B cell (primary cell): ENCODE measurements at regions not wholly inside any gene's neighbourhood (a gene's known extent, or its start where the extent isn't known, plus 50 kb on each side); places are given as distances from the start of the nearest gene placed in this dataset.

Experiments
- ATAC-seq: fragments of 200-7000 bp; cut with Tn5 transposase; one replicate; pipeline ENCODE4 v1.10.0; 2021; ENCODE audit warnings: low read depth, mild to moderate bottlenecking, moderate number of reproducible peaks, moderate library complexity
- CTCF ChIA-PET: fragments of 350-600 bp; sonication (Branson Sonifier 250); formaldehyde crosslinking; loops from one replicate; lab custom pipeline; 2021; ENCODE audit warnings: antibody characterized with exemption, inconsistent platforms; lab: Charles Lee
- POLR2A ChIA-PET: fragments of 350-600 bp; sonication (Branson Sonifier 250); formaldehyde crosslinking; loops from one replicate; lab custom pipeline; 2021; ENCODE audit warnings: antibody characterized with exemption; lab: Charles Lee
- DNase-seq: peaks from one replicate; pipeline ENCODE4 v3.0.0; 2013
- H2AFZ ChIP-seq: 2 replicates; pipeline ENCODE4 v1.6.1; 2012; ENCODE audit warnings: mild to moderate bottlenecking, low read depth, low read length; ENCODE audit not compliant: insufficient read depth, poor library complexity, severe bottlenecking
- H3K27ac ChIP-seq, 2 donors: 1 replicate in 1 of 2; 2 replicates in 1 of 2; pipeline ENCODE4 v1.5.1; 2012 to 2013; ENCODE audit warnings: low read length in 2 of 2, mild to moderate bottlenecking in 2 of 2, moderate library complexity in 1 of 2
- H3K27me3 ChIP-seq, 4 experiments: fragments of 200-600 bp in 1 of 4; sonication (generic) in 1 of 4; replicated peaks in 1 of 4; 1 replicate in 2 of 4; 2 replicates in 2 of 4; pipeline versions ENCODE4 v1.6.1 to v1.7.0; 2013 to 2016; ENCODE audit warnings: low read length in 3 of 4, mild to moderate bottlenecking in 2 of 4, mixed read lengths in 1 of 4, moderate library complexity in 1 of 4; ENCODE audit not compliant: insufficient read depth in 4 of 4, control insufficient read depth in 3 of 4; ENCODE audit errors: control extremely low read depth in 1 of 4
- H3K36me3 ChIP-seq, 2 experiments: replicated peaks in 1 of 2; 1 replicate in 1 of 2; 2 replicates in 1 of 2; pipeline versions ENCODE4 v1.6.1 to v1.7.1; 2013; ENCODE audit warnings: low read length in 1 of 2; ENCODE audit not compliant: insufficient read depth in 2 of 2, control insufficient read depth in 1 of 2; ENCODE audit errors: control extremely low read depth in 1 of 2, extremely low read depth in 1 of 2
- H3K4me1 ChIP-seq, 2 donors: fragments of 200-600 bp in 1 of 2; sonication (generic) in 1 of 2; 1 replicate in 1 of 2; 2 replicates in 1 of 2; pipeline versions ENCODE4 v1.5.1 to v1.6.1; 2013 to 2017; ENCODE audit warnings: low read length in 2 of 2; ENCODE audit not compliant: control insufficient read depth in 2 of 2, insufficient read depth in 2 of 2
- H3K4me2 ChIP-seq: replicated peaks from 2 replicates; pipeline ENCODE3; 2012; ENCODE audit warnings: mild to moderate bottlenecking, low read depth, low read length; ENCODE audit not compliant: poor library complexity, severe bottlenecking
- H3K4me3 ChIP-seq, 5 experiments: fragments of 200-600 bp in 1 of 5; sonication (generic) in 1 of 5; 1 replicate in 3 of 5; 2 replicates in 2 of 5; pipeline versions ENCODE4 v1.5.1 to v1.7.0; 2011 to 2016; ENCODE audit warnings: low read length in 4 of 5, mild to moderate bottlenecking in 4 of 5, low read depth in 2 of 5, control low read depth in 1 of 5, moderate library complexity in 1 of 5; ENCODE audit not compliant: insufficient read depth in 1 of 5; ENCODE audit errors: control extremely low read depth in 1 of 5, extremely low read depth in 1 of 5
- H3K79me2 ChIP-seq: fragments of 200-600 bp; sonication (generic); one replicate; pipeline ENCODE4 v1.6.0; 2016; ENCODE audit warnings: low read length; ENCODE audit not compliant: control insufficient read depth, insufficient read depth
- H3K9ac ChIP-seq: fragments of 200-600 bp; sonication (generic); 2 replicates; pipeline ENCODE4 v1.6.1; 2017; ENCODE audit warnings: mild to moderate bottlenecking, low read length, moderate library complexity
- H3K9me3 ChIP-seq, 3 donors: one replicate each; pipeline versions ENCODE4 v1.6.1 to v1.7.1; 2013; ENCODE audit warnings: low read length in 2 of 3; ENCODE audit not compliant: control insufficient read depth in 2 of 3, insufficient read depth in 1 of 3; ENCODE audit errors: control extremely low read depth in 1 of 3
- H4K20me1 ChIP-seq: 2 replicates; pipeline ENCODE4 v1.6.0; 2012; ENCODE audit warnings: mild to moderate bottlenecking, low read length; ENCODE audit not compliant: insufficient read depth, control insufficient read depth, poor library complexity, severe bottlenecking
- H3K27ac Mint-ChIP-seq: one replicate; pipeline ENCODE4 v1.8.0; 2021; ENCODE audit warnings: mixed read lengths
- H3K27me3 Mint-ChIP-seq: one replicate; pipeline ENCODE4 v1.8.0; 2021; ENCODE audit warnings: mixed read lengths
- H3K4me1 Mint-ChIP-seq: one replicate; pipeline ENCODE4 v1.8.0; 2021; ENCODE audit warnings: mixed read lengths
- H3K4me3 Mint-ChIP-seq: one replicate; pipeline ENCODE4 v1.8.0; 2021; ENCODE audit warnings: mixed read lengths
- H3K9me3 Mint-ChIP-seq: one replicate; pipeline ENCODE4 v1.8.0; 2022; ENCODE audit warnings: mixed read lengths; ENCODE audit not compliant: insufficient read depth
- EZH2 ChIP-seq: IDR thresholded peaks from 2 replicates; pipeline ENCODE4 v1.6.1; 2012; ENCODE audit warnings: borderline replicate concordance, low read depth, mild to moderate bottlenecking, moderate library complexity, low read length; ENCODE audit not compliant: insufficient read depth, poor library complexity, severe bottlenecking
- WGBS: methylation state at CpG from one replicate; pipeline ENCODE4 v1.1.5; 2013; ENCODE audit warnings: missing lambda C conversion rate; ENCODE audit not compliant: insufficient coverage; 5-methylcytosine and 5-hydroxymethylcytosine counted together
- intact Hi-C: fragments of 100-400 bp; cut with micrococcal nuclease; formaldehyde crosslinking; loops from one replicate; pipeline ENCODE4 v1.10.0; 2022
- TF ChIP-seq, protein P1 (sequence below): fragments of 200-600 bp; IDR thresholded peaks from one replicate; pipeline ENCODE4 v1.8.0; 2022; ENCODE audit warnings: antibody characterized with exemption, mild to moderate bottlenecking

DNA sequence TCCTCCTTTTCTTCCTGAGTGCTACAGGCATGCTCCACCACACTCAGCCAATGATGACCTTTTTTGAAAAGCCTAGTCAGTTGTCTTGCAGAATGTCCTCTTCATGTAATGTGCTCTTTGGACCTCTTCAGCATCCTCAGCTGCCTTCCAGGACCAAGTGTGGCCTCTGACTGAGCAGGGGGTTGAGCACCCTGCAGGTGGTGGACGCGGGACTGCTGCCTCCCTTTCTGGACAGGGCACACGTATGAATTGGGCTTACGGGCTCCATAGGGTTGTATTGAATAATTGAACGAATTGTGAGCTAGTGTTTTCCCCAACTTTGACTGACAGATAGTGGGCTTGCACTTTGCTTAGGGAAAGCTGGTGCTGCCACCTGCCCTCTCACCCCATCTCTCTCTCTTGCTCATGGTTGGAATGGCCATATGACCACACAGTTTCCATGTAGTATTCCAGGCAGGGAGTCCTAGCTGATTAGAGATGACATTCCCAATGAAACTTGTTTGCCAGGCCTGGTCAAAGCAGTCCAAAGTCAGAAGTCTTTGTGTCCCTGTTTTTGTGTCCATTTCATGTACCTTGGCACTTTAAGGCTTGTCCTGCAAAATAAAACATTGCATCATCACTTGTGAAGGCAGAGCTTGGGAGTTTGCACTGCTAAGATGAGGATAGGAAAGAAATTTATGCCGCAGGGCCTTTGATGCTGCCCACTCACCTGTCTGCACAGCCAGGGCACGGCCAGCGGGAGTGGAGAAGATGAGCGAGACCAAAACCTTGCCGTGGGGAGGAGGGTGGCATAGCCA is 76.3 kb upstream of the NPAS1 start:
- Mint-ChIP-seq H3K27ac (no peak overlapping the region), H3K4me1 (peaks cover 1% of the 10 kb centered on the region), H3K27me3 (no peaks in the 10 kb centered on the region), H3K4me3 (no peak overlapping the region), H3K9me3 (no peaks in the 10 kb centered on the region)
- no peaks in the 10 kb centered on the region for H3K9me3 ChIP-seq
- no peak overlapping the region for H3K27ac ChIP-seq
- TF ChIP-seq, protein P1, sequence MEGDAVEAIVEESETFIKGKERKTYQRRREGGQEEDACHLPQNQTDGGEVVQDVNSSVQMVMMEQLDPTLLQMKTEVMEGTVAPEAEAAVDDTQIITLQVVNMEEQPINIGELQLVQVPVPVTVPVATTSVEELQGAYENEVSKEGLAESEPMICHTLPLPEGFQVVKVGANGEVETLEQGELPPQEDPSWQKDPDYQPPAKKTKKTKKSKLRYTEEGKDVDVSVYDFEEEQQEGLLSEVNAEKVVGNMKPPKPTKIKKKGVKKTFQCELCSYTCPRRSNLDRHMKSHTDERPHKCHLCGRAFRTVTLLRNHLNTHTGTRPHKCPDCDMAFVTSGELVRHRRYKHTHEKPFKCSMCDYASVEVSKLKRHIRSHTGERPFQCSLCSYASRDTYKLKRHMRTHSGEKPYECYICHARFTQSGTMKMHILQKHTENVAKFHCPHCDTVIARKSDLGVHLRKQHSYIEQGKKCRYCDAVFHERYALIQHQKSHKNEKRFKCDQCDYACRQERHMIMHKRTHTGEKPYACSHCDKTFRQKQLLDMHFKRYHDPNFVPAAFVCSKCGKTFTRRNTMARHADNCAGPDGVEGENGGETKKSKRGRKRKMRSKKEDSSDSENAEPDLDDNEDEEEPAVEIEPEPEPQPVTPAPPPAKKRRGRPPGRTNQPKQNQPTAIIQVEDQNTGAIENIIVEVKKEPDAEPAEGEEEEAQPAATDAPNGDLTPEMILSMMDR, result no peak
- TF ChIP-seq EZH2, result no peak
- H3K27me3 ChIP-seq, result no peaks in the 10 kb centered on the region
- H3K9ac ChIP-seq, result no peak overlapping the region
- DNase-seq (no peak), ATAC-seq (no peak)
- H3K36me3 ChIP-seq, result peaks cover 3 to 22% of the 10 kb centered on the region in 2 experiments
- ChIA-PET CTCF (interaction anchor here (0.6 to 1.1 kb wide), 3 partner anchors 12 to 671 kb away, joined by 3 read pairs; no protein-coding TSS in a partner anchor), POLR2A (no interaction called here)
- H3K4me3 ChIP-seq, result no peak overlapping the region
- H3K79me2 ChIP-seq, result peaks cover 55% of the 10 kb centered on the region
- intact Hi-C loops, result no loop called here
- H3K4me2 ChIP-seq, result no peak overlapping the region
- 89% methylated on average over 2 of the region's 10 CpGs for WGBS
- no peaks in the 10 kb centered on the region for H3K4me1 ChIP-seq
- H2AFZ ChIP-seq, result no peak overlapping the region
- peaks cover 6% of the 10 kb centered on the region for H4K20me1 ChIP-seq

DNA sequence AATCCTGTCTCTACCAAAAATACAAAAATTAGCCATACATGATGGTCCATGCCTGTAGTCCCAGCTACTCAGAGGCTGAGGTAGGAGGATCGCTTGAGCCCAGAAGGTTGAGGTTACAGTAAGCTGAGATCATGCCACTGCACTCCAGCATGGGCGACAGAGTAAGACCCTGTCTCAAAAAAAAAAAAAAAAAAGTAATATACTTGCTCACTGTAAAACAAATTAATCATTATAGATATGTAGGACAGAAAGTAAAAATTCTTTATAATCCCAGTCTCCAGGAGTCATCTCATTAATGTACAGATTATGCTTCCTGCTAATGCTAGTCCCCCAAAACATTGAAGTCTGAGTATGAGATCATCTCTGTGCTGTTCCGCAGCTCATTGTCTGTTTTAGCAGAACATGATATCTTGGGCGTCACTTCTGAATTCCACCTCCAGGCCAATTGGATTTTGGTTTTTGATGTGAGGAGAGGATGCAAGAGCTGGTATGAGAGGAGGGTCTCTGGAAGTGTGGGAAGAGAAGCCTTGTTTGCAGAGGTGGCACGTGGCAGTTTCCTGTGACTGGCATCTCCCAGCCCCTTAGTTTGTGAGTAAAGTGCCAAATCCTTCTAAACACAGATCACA is 75.4 kb upstream of the NPAS1 start:
- ATAC-seq, result no peak
- CTCF ChIA-PET, result interaction anchor here (0.6 to 0.7 kb wide), 3 partner anchors 193 to 1127 kb away, joined by 3 to 5 read pairs (median 4); no protein-coding TSS in a partner anchor
- H3K4me1 ChIP-seq, result no peaks in the 10 kb centered on the region

More for the DNA sequence above, 75.4 kb upstream of the NPAS1 start:
- peaks cover 52% of the 10 kb centered on the region for H3K79me2 ChIP-seq
- H3K9me3 ChIP-seq, result no peaks in the 10 kb centered on the region
- H3K27me3 ChIP-seq, result no peaks in the 10 kb centered on the region
- no peak overlapping the region for H3K4me3 ChIP-seq
- intact Hi-C loops, result no loop called here
- H2AFZ ChIP-seq, result no peak overlapping the region
- H3K27ac ChIP-seq, result no peak overlapping the region
- no peak for DNase-seq
- H3K36me3 ChIP-seq, result peaks cover 0 to 22% of the 10 kb centered on the region in 2 experiments
- Mint-ChIP-seq H3K27ac (no peak overlapping the region), H3K9me3 (no peaks in the 10 kb centered on the region), H3K27me3 (no peaks in the 10 kb centered on the region), H3K4me1 (peaks cover 1% of the 10 kb centered on the region), H3K4me3 (no peak overlapping the region)
- POLR2A ChIA-PET, result interaction anchor here (0.5 kb wide), 1 partner anchor 74 kb away, joined by 3 read pairs; no protein-coding TSS in a partner anchor
- peaks cover 6% of the 10 kb centered on the region for H4K20me1 ChIP-seq
- no peak overlapping the region for H3K9ac ChIP-seq
- no peak overlapping the region for H3K4me2 ChIP-seq
- TF ChIP-seq, protein P1, result no peak
- no peak for TF ChIP-seq EZH2
- WGBS, result 100% methylated on average over 1 of the region's 5 CpGs
